ENCODE measurements at regions not wholly inside any gene's neighbourhood (a gene's known extent, or its start where the extent isn't known, plus 50 kb on each side); places are given as distances from the start of the nearest gene placed in this dataset.

- TF ChIP-seq EP300 (IDR thresholded peaks at IDR 0.05) = no peak
- no peak for TF ChIP-seq CTCF (IDR thresholded peaks at IDR 0.05)
- no peak for TF ChIP-seq POLR2AphosphoS5 (IDR thresholded peaks at IDR 0.05)
- no peak for TF ChIP-seq POLR2A (IDR thresholded peaks at IDR 0.05)
Measured at GRCh38 chr4:96504386-96504785, 664.5 kb downstream of the PDHA2 start.

Measured in suprapubic skin (tissue), 4 donors.